ENCODE measurements at regions not wholly inside any gene's neighbourhood (a gene's known extent, or its start where the extent isn't known, plus 50 kb on each side); places are given as distances from the start of the nearest gene placed in this dataset.

DNA sequence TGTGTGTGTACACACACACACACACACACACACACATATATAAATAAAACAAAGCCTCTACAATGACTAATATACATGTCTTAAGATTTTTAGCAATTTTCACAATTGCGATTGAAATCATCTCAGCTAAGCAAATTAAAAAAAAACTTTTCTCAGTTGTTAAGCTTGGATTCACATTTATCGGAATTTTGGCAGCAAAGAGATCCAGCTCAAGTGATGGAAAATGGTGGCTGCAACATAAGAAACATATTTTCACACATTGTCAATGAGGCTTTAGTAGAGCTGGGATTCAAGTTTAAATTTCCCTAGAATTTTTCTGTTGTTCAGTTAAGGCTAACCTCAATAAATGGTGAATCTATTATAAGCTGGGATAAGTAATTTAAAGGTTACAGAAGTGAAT, 768.6 kb upstream of the SORCS1 start:
- ChIA-PET POLR2A (no interaction called here), CTCF (interaction anchor here (0.6 kb wide), 1 partner anchor 175 kb away, joined by 3 read pairs; no protein-coding TSS in a partner anchor)
- TF ChIP-seq ZBTB48 (tag by site-specific recombination; IDR thresholded peaks at IDR 0.05) (no peak), ZNF654 (tag by site-specific recombination; IDR thresholded peaks at IDR 0.05; ENCODE audit: low read depth) (no peak), YY1 (tag by site-specific recombination; IDR thresholded peaks at IDR 0.05) (no peak), ZNF274 (IDR thresholded peaks at IDR 0.05; ENCODE audit: low read length) (no peak), ZNF274 (tag by site-specific recombination; IDR thresholded peaks at IDR 0.05; ENCODE audit: borderline replicate concordance) (no peak), OVOL3 (tag by site-specific recombination; IDR thresholded peaks at IDR 0.05) (no peak), KLF9 (tag by site-specific recombination; IDR thresholded peaks at IDR 0.05; ENCODE audit: low read depth) (no peak)
- TF ChIP-seq, protein P1, sequence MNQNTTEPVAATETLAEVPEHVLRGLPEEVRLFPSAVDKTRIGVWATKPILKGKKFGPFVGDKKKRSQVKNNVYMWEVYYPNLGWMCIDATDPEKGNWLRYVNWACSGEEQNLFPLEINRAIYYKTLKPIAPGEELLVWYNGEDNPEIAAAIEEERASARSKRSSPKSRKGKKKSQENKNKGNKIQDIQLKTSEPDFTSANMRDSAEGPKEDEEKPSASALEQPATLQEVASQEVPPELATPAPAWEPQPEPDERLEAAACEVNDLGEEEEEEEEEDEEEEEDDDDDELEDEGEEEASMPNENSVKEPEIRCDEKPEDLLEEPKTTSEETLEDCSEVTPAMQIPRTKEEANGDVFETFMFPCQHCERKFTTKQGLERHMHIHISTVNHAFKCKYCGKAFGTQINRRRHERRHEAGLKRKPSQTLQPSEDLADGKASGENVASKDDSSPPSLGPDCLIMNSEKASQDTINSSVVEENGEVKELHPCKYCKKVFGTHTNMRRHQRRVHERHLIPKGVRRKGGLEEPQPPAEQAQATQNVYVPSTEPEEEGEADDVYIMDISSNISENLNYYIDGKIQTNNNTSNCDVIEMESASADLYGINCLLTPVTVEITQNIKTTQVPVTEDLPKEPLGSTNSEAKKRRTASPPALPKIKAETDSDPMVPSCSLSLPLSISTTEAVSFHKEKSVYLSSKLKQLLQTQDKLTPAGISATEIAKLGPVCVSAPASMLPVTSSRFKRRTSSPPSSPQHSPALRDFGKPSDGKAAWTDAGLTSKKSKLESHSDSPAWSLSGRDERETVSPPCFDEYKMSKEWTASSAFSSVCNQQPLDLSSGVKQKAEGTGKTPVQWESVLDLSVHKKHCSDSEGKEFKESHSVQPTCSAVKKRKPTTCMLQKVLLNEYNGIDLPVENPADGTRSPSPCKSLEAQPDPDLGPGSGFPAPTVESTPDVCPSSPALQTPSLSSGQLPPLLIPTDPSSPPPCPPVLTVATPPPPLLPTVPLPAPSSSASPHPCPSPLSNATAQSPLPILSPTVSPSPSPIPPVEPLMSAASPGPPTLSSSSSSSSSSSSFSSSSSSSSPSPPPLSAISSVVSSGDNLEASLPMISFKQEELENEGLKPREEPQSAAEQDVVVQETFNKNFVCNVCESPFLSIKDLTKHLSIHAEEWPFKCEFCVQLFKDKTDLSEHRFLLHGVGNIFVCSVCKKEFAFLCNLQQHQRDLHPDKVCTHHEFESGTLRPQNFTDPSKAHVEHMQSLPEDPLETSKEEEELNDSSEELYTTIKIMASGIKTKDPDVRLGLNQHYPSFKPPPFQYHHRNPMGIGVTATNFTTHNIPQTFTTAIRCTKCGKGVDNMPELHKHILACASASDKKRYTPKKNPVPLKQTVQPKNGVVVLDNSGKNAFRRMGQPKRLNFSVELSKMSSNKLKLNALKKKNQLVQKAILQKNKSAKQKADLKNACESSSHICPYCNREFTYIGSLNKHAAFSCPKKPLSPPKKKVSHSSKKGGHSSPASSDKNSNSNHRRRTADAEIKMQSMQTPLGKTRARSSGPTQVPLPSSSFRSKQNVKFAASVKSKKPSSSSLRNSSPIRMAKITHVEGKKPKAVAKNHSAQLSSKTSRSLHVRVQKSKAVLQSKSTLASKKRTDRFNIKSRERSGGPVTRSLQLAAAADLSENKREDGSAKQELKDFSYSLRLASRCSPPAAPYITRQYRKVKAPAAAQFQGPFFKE (tag by site-specific recombination; IDR thresholded peaks at IDR 0.05; ENCODE audit: borderline replicate concordance) = no peak
- TF ChIP-seq, protein P2, sequence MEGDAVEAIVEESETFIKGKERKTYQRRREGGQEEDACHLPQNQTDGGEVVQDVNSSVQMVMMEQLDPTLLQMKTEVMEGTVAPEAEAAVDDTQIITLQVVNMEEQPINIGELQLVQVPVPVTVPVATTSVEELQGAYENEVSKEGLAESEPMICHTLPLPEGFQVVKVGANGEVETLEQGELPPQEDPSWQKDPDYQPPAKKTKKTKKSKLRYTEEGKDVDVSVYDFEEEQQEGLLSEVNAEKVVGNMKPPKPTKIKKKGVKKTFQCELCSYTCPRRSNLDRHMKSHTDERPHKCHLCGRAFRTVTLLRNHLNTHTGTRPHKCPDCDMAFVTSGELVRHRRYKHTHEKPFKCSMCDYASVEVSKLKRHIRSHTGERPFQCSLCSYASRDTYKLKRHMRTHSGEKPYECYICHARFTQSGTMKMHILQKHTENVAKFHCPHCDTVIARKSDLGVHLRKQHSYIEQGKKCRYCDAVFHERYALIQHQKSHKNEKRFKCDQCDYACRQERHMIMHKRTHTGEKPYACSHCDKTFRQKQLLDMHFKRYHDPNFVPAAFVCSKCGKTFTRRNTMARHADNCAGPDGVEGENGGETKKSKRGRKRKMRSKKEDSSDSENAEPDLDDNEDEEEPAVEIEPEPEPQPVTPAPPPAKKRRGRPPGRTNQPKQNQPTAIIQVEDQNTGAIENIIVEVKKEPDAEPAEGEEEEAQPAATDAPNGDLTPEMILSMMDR (tag by site-specific recombination; IDR thresholded peaks at IDR 0.05) = no peak
- no peak overlapping the region for H3K4me3 ChIP-seq (ENCODE audit: low read depth, low read length)
- H3K36me3 ChIP-seq (ENCODE audit: control insufficient read depth in 2 of 2, insufficient read depth in 1 of 2, low read length in 2 of 2) = no peaks in the 10 kb centered on the region
- H3K4me1 ChIP-seq (ENCODE audit: control insufficient read depth, insufficient read depth, low read length) = no peaks in the 10 kb centered on the region
- H3K9me3 ChIP-seq (ENCODE audit: control insufficient read depth, insufficient read depth, low read depth, low read length) = no peaks in the 10 kb centered on the region
- no peak overlapping the region for H3K27ac ChIP-seq (ENCODE audit: extremely low read depth, low read depth, low read length)

DNA sequence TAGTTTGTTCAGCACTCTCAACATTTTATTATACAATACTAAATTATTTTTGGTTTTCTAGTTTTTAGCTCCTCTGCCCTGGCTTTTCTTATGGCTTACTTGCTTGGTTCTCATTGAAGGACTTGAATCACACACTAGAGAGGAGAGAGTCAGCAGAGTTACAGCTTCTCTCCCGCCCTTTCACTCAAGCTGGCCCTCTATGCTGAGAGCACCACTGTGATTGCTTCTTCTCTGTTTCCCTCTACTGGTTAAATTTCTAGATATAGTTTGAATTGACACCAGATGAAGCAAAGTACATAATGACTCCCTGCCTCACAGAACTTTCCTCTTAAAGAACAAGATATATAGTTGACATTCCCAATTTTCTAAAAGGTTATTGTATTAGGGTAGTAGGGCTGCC, 767.3 kb upstream of the SORCS1 start:
- H3K9me3 ChIP-seq (ENCODE audit: control insufficient read depth, insufficient read depth, low read depth, low read length) = no peaks in the 10 kb centered on the region
- POLR2A ChIA-PET = no interaction called here
- CTCF ChIA-PET = no interaction called here
- TF ChIP-seq ZNF391 (tag by site-specific recombination; IDR thresholded peaks at IDR 0.05; ENCODE audit: borderline replicate concordance, low read depth) (no peak), GLIS2 (tag by site-specific recombination; IDR thresholded peaks at IDR 0.05) (no peak)
- no peak overlapping the region for H3K4me3 ChIP-seq (ENCODE audit: low read depth, low read length)
- H3K36me3 ChIP-seq (ENCODE audit: control insufficient read depth in 2 of 2, insufficient read depth in 1 of 2, low read length in 2 of 2) = no peaks in the 10 kb centered on the region
- no peaks in the 10 kb centered on the region for H3K4me1 ChIP-seq (ENCODE audit: control insufficient read depth, insufficient read depth, low read length)
- no peak overlapping the region for H3K27ac ChIP-seq (ENCODE audit: extremely low read depth, low read depth, low read length)

- Histone ChIP-seq H3K36me3 (ENCODE audit: control insufficient read depth in 2 of 2, insufficient read depth in 1 of 2, low read length in 2 of 2) (no peaks in the 10 kb centered on the region), H3K4me3 (ENCODE audit: low read depth, low read length) (no peak overlapping the region), H3K9me3 (ENCODE audit: control insufficient read depth, insufficient read depth, low read depth, low read length) (no peaks in the 10 kb centered on the region), H3K4me1 (ENCODE audit: control insufficient read depth, insufficient read depth, low read length) (no peaks in the 10 kb centered on the region), H3K27ac (ENCODE audit: extremely low read depth, low read depth, low read length) (no peak overlapping the region)
- no peak for TF ChIP-seq ZNF747 (tag by site-specific recombination; IDR thresholded peaks at IDR 0.05)
- TF ChIP-seq ATF2 (tag by site-specific recombination; IDR thresholded peaks at IDR 0.05; ENCODE audit: low read depth) = peak; percentile 53; the same call in 1 of the 2 replicates
- ChIA-PET POLR2A (no interaction called here), CTCF (interaction anchor here (0.6 kb wide), 1 partner anchor 615 kb away, joined by 3 read pairs; no protein-coding TSS in a partner anchor)
Measured at GRCh38 chr10:107930037-107930436, 765.5 kb upstream of the SORCS1 start.
